ENCODE measurements at regions not wholly inside any gene's neighbourhood (a gene's known extent, or its start where the extent isn't known, plus 50 kb on each side); places are given as distances from the start of the nearest gene placed in this dataset.

DNA sequence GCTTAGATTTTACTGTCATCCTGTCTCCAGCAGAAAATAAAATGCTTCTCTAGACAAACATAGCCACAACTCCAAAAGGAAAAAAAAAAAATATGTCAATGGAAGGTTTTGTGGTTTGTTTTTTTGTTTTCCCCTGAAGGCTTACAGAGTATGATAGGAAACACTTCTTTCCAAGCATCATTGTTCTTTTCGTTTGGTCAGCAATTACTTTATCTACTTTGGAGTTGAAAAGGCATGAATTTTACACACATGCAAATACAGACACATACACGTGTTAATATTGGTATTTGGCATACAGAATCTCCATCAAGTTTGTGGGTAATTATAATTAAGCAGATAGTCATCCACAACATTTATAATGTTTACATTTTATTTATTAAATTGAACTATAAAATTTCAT, 496.9 kb upstream of the MBL2 start:
- H3K36me3 Mint-ChIP-seq (ENCODE audit: low read depth) = no peaks in the 10 kb centered on the region
- TF ChIP-seq, protein P1, sequence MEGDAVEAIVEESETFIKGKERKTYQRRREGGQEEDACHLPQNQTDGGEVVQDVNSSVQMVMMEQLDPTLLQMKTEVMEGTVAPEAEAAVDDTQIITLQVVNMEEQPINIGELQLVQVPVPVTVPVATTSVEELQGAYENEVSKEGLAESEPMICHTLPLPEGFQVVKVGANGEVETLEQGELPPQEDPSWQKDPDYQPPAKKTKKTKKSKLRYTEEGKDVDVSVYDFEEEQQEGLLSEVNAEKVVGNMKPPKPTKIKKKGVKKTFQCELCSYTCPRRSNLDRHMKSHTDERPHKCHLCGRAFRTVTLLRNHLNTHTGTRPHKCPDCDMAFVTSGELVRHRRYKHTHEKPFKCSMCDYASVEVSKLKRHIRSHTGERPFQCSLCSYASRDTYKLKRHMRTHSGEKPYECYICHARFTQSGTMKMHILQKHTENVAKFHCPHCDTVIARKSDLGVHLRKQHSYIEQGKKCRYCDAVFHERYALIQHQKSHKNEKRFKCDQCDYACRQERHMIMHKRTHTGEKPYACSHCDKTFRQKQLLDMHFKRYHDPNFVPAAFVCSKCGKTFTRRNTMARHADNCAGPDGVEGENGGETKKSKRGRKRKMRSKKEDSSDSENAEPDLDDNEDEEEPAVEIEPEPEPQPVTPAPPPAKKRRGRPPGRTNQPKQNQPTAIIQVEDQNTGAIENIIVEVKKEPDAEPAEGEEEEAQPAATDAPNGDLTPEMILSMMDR (conservative IDR thresholded peaks at IDR 0.05) = no peak
- H3K4me1 Mint-ChIP-seq = no peaks in the 10 kb centered on the region
- H3K9me3 Mint-ChIP-seq = peaks cover 5% of the 10 kb centered on the region
- no peak overlapping the region for H3K27ac Mint-ChIP-seq (ENCODE audit: unreplicated experiment)
- no peak overlapping the region for H3K4me3 Mint-ChIP-seq
- DNase-seq (ENCODE audit: low read depth, low spot score) = no peak
- H3K27me3 Mint-ChIP-seq (ENCODE audit: low read depth) = no peaks in the 10 kb centered on the region

DNA sequence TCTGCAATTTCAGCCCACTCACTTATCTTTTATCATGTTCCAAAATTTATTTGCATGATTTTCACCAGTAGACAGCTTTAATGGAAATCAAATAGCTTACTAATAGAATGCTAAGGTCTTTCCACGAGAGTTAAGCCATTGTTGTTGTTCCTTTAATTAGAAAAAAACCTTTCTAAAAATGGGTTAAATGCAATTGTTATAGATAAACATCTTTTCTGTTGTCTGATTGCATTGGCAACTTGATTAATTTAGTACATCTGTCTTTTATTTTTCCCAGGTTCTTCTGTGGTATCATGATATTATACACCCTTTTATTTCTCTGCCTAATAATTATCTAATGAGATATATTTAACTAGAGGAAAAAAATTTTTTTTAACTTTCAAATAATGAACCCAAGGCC, 487.6 kb upstream of the MBL2 start:
- Mint-ChIP-seq H3K4me3 (no peak overlapping the region), H3K9me3 (peaks cover 5% of the 10 kb centered on the region), H3K27me3 (ENCODE audit: low read depth) (no peaks in the 10 kb centered on the region), H3K36me3 (ENCODE audit: low read depth) (no peaks in the 10 kb centered on the region), H3K27ac (ENCODE audit: unreplicated experiment) (no peak overlapping the region), H3K4me1 (no peaks in the 10 kb centered on the region)
- DNase-seq (ENCODE audit: low read depth, low spot score) = no peak
- TF ChIP-seq, protein P1 (conservative IDR thresholded peaks at IDR 0.05) = no peak

- no peak overlapping the region for H3K27ac Mint-ChIP-seq (ENCODE audit: unreplicated experiment)
- TF ChIP-seq, protein P1 (conservative IDR thresholded peaks at IDR 0.05) = no peak
- DNase-seq (ENCODE audit: low read depth, low spot score) = no peak
These were observed 484.0 kb upstream of the MBL2 start for GRCh38 chr10:53256623-53257022.

GRCh38 chr10:53255661-53256205, 483.1 kb upstream of the MBL2 start:
- DNase-seq (ENCODE audit: low read depth, low spot score) = no peak
- TF ChIP-seq, protein P1 (conservative IDR thresholded peaks at IDR 0.05) = no peak
- no peaks in the 10 kb centered on the region for H3K36me3 Mint-ChIP-seq (ENCODE audit: low read depth)
- no peak overlapping the region for H3K27ac Mint-ChIP-seq (ENCODE audit: unreplicated experiment)
- H3K4me1 Mint-ChIP-seq = no peaks in the 10 kb centered on the region
- H3K9me3 Mint-ChIP-seq = peaks cover 5% of the 10 kb centered on the region
- H3K27me3 Mint-ChIP-seq (ENCODE audit: low read depth) = no peaks in the 10 kb centered on the region
- H3K4me3 Mint-ChIP-seq = no peak overlapping the region

More at GRCh38 chr10:53256623-53257022, 484.0 kb upstream of the MBL2 start:
- Mint-ChIP-seq H3K27me3 (ENCODE audit: low read depth) (no peaks in the 10 kb centered on the region), H3K4me1 (no peaks in the 10 kb centered on the region), H3K36me3 (ENCODE audit: low read depth) (no peaks in the 10 kb centered on the region), H3K4me3 (no peak overlapping the region), H3K9me3 (peaks cover 5% of the 10 kb centered on the region)

GRCh38 chr10:53253221-53253620, 480.6 kb upstream of the MBL2 start:
- Mint-ChIP-seq H3K4me3 (no peak overlapping the region), H3K27ac (ENCODE audit: unreplicated experiment) (no peak overlapping the region), H3K9me3 (no peaks in the 10 kb centered on the region), H3K4me1 (no peaks in the 10 kb centered on the region), H3K36me3 (ENCODE audit: low read depth) (no peaks in the 10 kb centered on the region), H3K27me3 (ENCODE audit: low read depth) (no peaks in the 10 kb centered on the region)
- TF ChIP-seq, protein P1 (conservative IDR thresholded peaks at IDR 0.05) = no peak
- no peak for DNase-seq (ENCODE audit: low read depth, low spot score)

Data from neural crest cell (in vitro differentiated cells).